Skeletal muscle satellite cell (primary cell): ENCODE measurements at regions not wholly inside any gene's neighbourhood (a gene's known extent, or its start where the extent isn't known, plus 50 kb on each side); places are given as distances from the start of the nearest gene placed in this dataset.
"Not testable (repeated sequence)": the region's sequence is repeated elsewhere in the genome, so short reads cannot be mapped to it uniquely, and the experiment has no call there.

ENCODE experiments used
- H3K27me3 ChIP-seq: 2 replicates; pipeline ENCODE4 v1.7.0; 2013; ENCODE audit warnings: low read length; ENCODE audit not compliant: control insufficient read depth, insufficient read depth
- H3K36me3 ChIP-seq: 2 replicates; pipeline ENCODE4 v1.7.0; 2013; ENCODE audit warnings: mild to moderate bottlenecking, control low read depth, low read length; ENCODE audit not compliant: insufficient read depth
- H3K4me1 ChIP-seq: 2 replicates; pipeline ENCODE4 v1.7.0; 2013; ENCODE audit warnings: low read length; ENCODE audit not compliant: control insufficient read depth, insufficient read depth
- H3K4me2 ChIP-seq: 2 replicates; pipeline ENCODE4 v1.7.0; 2013; ENCODE audit warnings: mild to moderate bottlenecking, low read length
- H3K4me3 ChIP-seq: 2 replicates; pipeline ENCODE4 v1.7.0; 2013; ENCODE audit warnings: low read length
- H3K9ac ChIP-seq: 2 replicates; pipeline ENCODE4 v1.7.0; 2013; ENCODE audit warnings: mild to moderate bottlenecking, low read depth, low read length, moderate library complexity
- H3K9me3 ChIP-seq: replicated peaks from 2 replicates; pipeline ENCODE4 v1.7.0; 2013; ENCODE audit warnings: mild to moderate bottlenecking, control low read depth, low read length

DNA sequence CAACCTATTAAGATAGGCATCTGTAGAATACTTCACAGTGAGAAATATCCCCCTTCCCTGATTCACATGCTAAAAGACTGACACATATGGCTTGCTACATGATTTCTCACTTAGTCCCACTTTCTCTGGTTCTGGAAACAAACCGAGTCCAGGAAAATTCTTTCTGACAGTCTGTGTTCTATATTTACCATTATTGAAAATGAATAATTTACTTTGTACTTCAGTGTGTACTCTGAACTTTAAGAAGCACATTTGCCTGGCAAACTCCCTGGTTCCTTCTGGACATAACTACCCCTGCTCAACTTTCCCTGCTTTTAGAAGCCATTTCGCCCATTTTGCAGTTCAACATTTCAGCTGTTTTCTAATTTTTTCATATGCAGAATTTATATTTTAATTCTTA lies 53.6 kb downstream of the APCS start:
- Histone ChIP-seq H3K9ac (no peak overlapping the region), H3K4me2 (no peak overlapping the region), H3K36me3 (no peaks in the 10 kb centered on the region), H3K27me3 (no peaks in the 10 kb centered on the region), H3K4me3 (no peak overlapping the region), H3K9me3 (no peaks in the 10 kb centered on the region), H3K4me1 (no peaks in the 10 kb centered on the region)

DNA sequence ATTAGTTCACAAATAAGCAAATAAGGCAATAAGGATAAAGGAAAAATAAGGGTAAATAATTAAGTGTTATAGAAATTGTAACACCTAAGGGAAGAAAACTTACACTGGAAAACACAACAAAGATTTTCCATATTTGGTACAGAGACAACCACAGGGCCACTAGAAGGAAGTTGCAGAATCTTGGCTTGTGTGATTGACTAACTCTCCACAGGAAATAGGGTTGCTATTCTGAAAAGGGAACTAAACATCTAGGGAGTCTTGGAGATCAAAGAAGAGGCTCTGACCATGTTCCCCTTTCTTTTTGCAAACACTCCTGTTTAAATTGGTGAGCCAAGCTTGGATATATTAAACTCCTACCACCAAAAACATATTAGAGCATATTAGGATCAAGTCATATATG lies 59.1 kb downstream of the APCS start:
- Histone ChIP-seq H3K4me1 (no peaks in the 10 kb centered on the region), H3K9me3 (no peaks in the 10 kb centered on the region), H3K4me3 (no peak overlapping the region), H3K4me2 (no peak overlapping the region), H3K27me3 (no peaks in the 10 kb centered on the region), H3K9ac (no peak overlapping the region), H3K36me3 (no peaks in the 10 kb centered on the region)

DNA sequence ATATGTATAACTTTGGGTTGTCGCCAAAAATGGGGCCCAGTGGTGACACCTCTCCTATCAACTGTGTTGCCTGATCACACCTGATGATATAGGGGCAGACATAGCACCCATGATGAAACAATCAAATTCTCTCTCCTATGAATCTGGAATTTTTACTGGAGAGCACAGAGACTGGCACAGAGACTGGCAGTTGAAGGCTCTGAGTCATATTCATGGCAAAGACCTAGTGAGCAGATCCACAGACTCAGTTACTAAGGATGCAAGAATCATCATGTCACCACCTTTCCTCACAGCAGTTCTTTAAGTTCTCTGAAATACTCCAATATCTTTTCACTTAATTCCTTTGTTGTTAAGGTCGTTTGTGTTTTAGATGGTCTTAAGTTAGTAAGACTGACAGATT lies 60.0 kb downstream of the APCS start:
- Histone ChIP-seq H3K9me3 (no peaks in the 10 kb centered on the region), H3K9ac (no peak overlapping the region), H3K4me1 (no peaks in the 10 kb centered on the region), H3K4me2 (no peak overlapping the region), H3K36me3 (no peaks in the 10 kb centered on the region), H3K27me3 (no peaks in the 10 kb centered on the region), H3K4me3 (no peak overlapping the region)

DNA sequence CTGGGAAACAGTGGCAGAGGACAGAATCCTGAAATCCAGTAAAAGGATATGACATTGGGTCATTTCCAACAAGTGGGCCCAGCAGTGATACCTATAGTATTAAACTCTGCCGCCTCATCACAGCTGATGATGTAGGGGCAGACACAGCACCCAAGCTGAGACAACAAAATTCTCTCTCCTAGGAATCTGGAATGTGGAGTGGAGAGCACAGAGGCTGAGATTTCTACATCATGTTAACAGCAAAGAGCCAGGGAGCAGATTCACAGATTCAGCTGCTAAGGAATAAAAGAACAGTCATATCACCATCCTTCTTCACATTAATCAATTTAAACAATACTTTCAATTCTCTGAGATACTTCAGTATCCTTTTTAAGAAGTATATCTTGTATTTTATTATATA lies 61.9 kb downstream of the CRP start:
- no peak overlapping the region for H3K4me3 ChIP-seq
- no peaks in the 10 kb centered on the region for H3K36me3 ChIP-seq
- H3K4me1 ChIP-seq: peaks cover 9% of the 10 kb centered on the region
- H3K27me3 ChIP-seq: no peaks in the 10 kb centered on the region
- H3K9me3 ChIP-seq: no peaks in the 10 kb centered on the region
- H3K9ac ChIP-seq: no peak overlapping the region
- no peak overlapping the region for H3K4me2 ChIP-seq

DNA sequence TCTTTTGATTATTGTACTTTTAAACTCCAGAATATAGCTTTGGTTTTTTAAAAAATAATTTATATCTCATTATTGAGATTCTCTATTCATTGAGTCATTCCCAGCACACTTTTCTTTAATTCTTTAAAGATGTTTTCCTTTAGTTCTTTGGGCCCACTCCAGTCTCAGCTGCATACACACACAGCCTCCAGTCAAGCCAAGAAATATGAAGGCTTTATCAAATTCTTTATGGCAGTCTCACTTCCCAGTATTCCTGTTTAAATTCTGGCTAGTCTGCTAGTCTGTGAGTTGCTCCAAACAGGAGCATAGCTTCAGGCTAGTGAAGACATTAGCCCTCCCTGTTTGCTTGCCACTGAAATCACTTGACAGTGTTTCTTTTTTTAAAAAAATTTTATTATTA lies 61.2 kb downstream of the CRP start:
- peaks cover 9% of the 10 kb centered on the region for H3K4me1 ChIP-seq
- no peaks in the 10 kb centered on the region for H3K27me3 ChIP-seq
- H3K9me3 ChIP-seq: no peaks in the 10 kb centered on the region
- no peaks in the 10 kb centered on the region for H3K36me3 ChIP-seq
- H3K4me3 ChIP-seq: no peak overlapping the region
- H3K9ac ChIP-seq: peak overlapping the region; percentile 32
- no peak overlapping the region for H3K4me2 ChIP-seq

DNA sequence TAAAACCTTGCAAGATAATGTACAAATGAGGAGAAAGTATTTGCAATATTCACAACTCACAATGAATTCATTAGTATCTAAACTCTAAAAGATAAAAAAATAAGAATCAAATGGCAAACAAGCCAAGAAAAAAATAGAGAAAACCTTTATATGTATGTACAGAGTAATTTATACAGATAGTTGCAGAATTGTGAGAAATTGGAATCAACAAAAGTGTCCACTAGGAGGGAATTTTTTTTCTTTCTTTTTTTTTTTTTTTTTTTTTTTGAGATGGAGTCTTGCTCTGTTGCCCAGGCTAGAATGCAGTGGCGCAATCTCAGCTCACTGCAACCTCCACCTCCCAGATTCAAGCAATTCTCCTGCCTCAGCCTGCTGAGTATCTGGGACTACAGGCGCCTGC lies 56.9 kb downstream of the CRP start:
- H3K4me1 ChIP-seq, H3K4me2 ChIP-seq, H3K9ac ChIP-seq, H3K4me3 ChIP-seq, H3K27me3 ChIP-seq, H3K36me3 ChIP-seq, H3K9me3 ChIP-seq: not testable (repeated sequence)
